Esophagus squamous epithelium (tissue), 5 donors: ENCODE measurements at regions not wholly inside any gene's neighbourhood (a gene's known extent, or its start where the extent isn't known, plus 50 kb on each side); places are given as distances from the start of the nearest gene placed in this dataset.

Experiments
- DNase-seq: peaks from one replicate; lab custom pipeline; 2025; lab: John Stamatoyannopoulos, UW
- H3K27ac ChIP-seq, 4 donors: fragments of 200-600 bp; sonication (generic); one replicate each; pipeline ENCODE4 v1.5.1; 2016 to 2019; ENCODE audit warnings: mild to moderate bottlenecking in 1 of 4
- H3K27me3 ChIP-seq, 4 donors: fragments of 200-600 bp; sonication (generic); 1 replicate in 3 of 4; 2 replicates in 1 of 4; pipeline versions ENCODE4 v1.5.1 to v1.6.0; 2017 to 2021; ENCODE audit warnings: antibody characterized with exemption in 1 of 4
- H3K36me3 ChIP-seq, 3 donors: fragments of 200-600 bp; sonication (generic); one replicate each; pipeline ENCODE4 v1.5.1; 2016 to 2019
- H3K4me1 ChIP-seq, 3 donors: fragments of 200-600 bp; sonication (generic); one replicate each; pipeline ENCODE4 v1.5.1; 2017 to 2019
- H3K4me3 ChIP-seq, 4 donors: fragments of 200-600 bp; sonication (generic); 1 replicate in 3 of 4; 2 replicates in 1 of 4; pipeline ENCODE4 v1.5.1; 2016 to 2019; ENCODE audit warnings: mild to moderate bottlenecking in 2 of 4, moderate library complexity in 1 of 4
- H3K9me3 ChIP-seq, 3 donors: fragments of 200-600 bp; sonication (generic); one replicate each; pipeline ENCODE4 v1.5.1; 2016 to 2019
- CTCF ChIP-seq, 6 experiments: fragments of 450-650 bp in 4 of 6; fragments of 200-600 bp in 2 of 6; sonication (generic) in 2 of 6; IDR thresholded peaks; one replicate each; pipeline ENCODE4 v1.5.1; 2016 to 2019; ENCODE audit warnings: antibody characterized with exemption in 6 of 6, mild to moderate bottlenecking in 4 of 6, moderate library complexity in 4 of 6
- POLR2A ChIP-seq, 4 donors: fragments of 450-650 bp; IDR thresholded peaks; one replicate each; pipeline ENCODE4 v1.6.1; 2017; ENCODE audit warnings: antibody characterized with exemption in 4 of 4, mild to moderate bottlenecking in 4 of 4, moderate library complexity in 3 of 4
- WGBS, 2 donors: methylation state at CpG; one replicate each; pipeline ENCODE4 v1.1.5; 2018; 5-methylcytosine and 5-hydroxymethylcytosine counted together
- intact Hi-C: fragments of 100-400 bp; cut with DNase I; formaldehyde crosslinking; loops from one replicate; pipeline ENCODE4 v1.15.0; 2022
- donor health status: DM: yes; HTN: yes; CAD: no.

DNA sequence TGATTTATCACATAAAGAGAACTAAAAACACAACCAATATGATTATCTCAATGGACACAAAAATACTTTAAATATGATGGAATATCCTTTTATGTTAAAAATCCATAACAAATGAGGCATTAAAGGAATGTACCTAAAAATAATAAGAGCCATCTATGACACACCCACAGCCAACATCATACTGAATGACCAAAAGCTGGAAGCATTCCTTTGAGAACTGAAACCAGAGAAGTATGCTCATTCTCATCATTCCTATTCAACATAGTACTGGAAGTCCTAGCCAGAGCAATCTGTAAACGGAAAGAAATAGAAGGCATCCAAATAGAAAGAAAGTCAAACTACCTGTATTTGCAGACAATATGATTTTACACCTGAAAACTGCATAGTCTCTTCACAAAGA is 671.0 kb downstream of the SLITRK1 start:
- TF ChIP-seq CTCF (IDR thresholded peaks at IDR 0.05) (no peak), POLR2A (IDR thresholded peaks at IDR 0.05) (no peak)
- Histone ChIP-seq H3K4me1 (no peaks in the 10 kb centered on the region), H3K9me3 (no peaks in the 10 kb centered on the region), H3K4me3 (no peak overlapping the region), H3K27ac (no peak overlapping the region), H3K36me3 (no peaks in the 10 kb centered on the region), H3K27me3 (no peaks in the 10 kb centered on the region)
- intact Hi-C loops = no loop called here
- no peak for DNase-seq
- 61 to 63% methylated on average over 1 of the region's 1 CpG for WGBS, 2 donors

GRCh38 chr13:83204886-83205285 is 677.4 kb downstream of the SLITRK1 start:
- Histone ChIP-seq H3K9me3 (no peaks in the 10 kb centered on the region), H3K36me3 (no peaks in the 10 kb centered on the region), H3K4me1 (no peaks in the 10 kb centered on the region), H3K27ac (no peak overlapping the region), H3K4me3 (no peak overlapping the region), H3K27me3 (no peaks in the 10 kb centered on the region)
- no peak for DNase-seq
- WGBS, 2 donors = 73 to 87% methylated on average over 3 of the region's 3 CpGs
- intact Hi-C loops = no loop called here
- TF ChIP-seq CTCF (IDR thresholded peaks at IDR 0.05) = no peak
- TF ChIP-seq POLR2A (IDR thresholded peaks at IDR 0.05) = no peak

DNA sequence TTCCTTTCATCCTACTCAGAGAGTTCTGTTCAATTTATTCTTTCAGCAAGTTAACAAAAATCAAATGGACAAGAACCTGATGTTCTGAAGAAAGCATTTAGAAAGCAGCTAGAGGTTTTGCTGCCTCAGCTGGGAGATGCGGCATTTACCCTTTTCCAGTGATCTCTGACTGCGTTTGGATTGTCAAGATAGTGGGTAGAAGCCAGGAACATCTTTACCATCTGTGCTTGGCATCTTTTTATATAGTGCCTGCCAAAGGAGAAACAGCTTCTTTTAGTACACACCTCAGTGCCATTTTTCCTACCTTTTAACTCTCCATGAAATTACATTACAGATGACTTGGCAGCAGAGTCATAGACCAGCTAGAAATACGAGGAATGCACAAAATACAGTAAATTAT is 680.8 kb downstream of the SLITRK1 start:
- no peak for DNase-seq

DNA sequence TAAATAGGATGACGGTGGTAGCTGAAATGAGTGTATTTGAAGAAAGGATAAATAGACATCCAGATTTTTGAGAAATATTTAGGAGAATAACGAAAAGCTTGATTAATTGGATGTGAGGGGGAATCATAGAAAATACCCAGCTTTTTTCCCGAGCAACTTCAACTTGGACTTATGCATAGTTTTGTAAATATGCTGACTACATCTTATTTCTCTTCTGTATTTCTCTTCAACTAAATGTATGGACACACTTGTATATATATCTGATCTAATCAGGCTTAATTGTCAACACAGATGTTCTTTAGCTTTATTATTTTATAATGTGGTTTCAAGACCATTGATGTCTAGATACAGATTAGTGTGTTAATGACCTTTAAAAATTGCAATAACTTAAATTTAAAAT is 685.0 kb downstream of the SLITRK1 start:
- Histone ChIP-seq H3K27ac (no peak overlapping the region), H3K4me1 (no peaks in the 10 kb centered on the region), H3K4me3 (no peak overlapping the region), H3K27me3 (no peaks in the 10 kb centered on the region), H3K9me3 (no peaks in the 10 kb centered on the region), H3K36me3 (no peaks in the 10 kb centered on the region)
- no peak for DNase-seq
- WGBS, 2 donors = 58 to 65% methylated on average over 3 of the region's 3 CpGs
- TF ChIP-seq CTCF (IDR thresholded peaks at IDR 0.05) (no peak), POLR2A (IDR thresholded peaks at IDR 0.05) (no peak)
- intact Hi-C loops = no loop called here

More for the DNA sequence above, 680.8 kb downstream of the SLITRK1 start:
- 51 to 63% methylated on average over 3 of the region's 3 CpGs for WGBS, 2 donors
- Histone ChIP-seq H3K9me3 (no peaks in the 10 kb centered on the region), H3K27me3 (no peaks in the 10 kb centered on the region), H3K4me1 (no peaks in the 10 kb centered on the region), H3K27ac (no peak overlapping the region), H3K4me3 (no peak overlapping the region), H3K36me3 (no peaks in the 10 kb centered on the region)
- TF ChIP-seq CTCF (IDR thresholded peaks at IDR 0.05) = no peak
- TF ChIP-seq POLR2A (IDR thresholded peaks at IDR 0.05) = no peak
- intact Hi-C loops = no loop called here

DNA sequence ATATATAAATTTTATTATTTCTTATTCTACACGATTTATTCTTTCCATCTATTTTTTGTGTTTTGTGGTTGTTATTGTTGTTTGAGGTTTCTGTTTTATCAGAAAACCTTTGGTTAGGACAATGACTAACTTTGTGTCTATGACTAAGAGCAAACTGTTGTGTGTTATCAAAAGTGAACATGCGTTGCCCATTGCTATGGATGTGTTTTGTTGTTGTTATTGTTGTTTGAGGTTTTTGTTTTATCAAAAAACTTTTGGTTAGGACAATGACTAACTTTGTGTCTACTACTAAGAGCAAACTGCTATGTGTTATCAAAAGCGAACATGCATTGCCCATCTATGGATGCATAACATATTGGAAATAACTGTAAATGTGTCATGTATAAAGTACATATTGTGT is 692.3 kb downstream of the SLITRK1 start:
- no peak for DNase-seq
- Histone ChIP-seq H3K9me3 (peaks cover 0 to 13% (median 0%) of the 10 kb centered on the region in 3 donors), H3K4me1 (no peaks in the 10 kb centered on the region), H3K36me3 (no peaks in the 10 kb centered on the region), H3K27ac (no peak overlapping the region), H3K4me3 (no peak overlapping the region), H3K27me3 (no peaks in the 10 kb centered on the region)
- intact Hi-C loops = no loop called here
- 60 to 67% methylated on average over 3 of the region's 3 CpGs for WGBS, 2 donors
- TF ChIP-seq CTCF (IDR thresholded peaks at IDR 0.05) = no peak
- no peak for TF ChIP-seq POLR2A (IDR thresholded peaks at IDR 0.05)
